AG09309 (cell line): ENCODE measurements at regions not wholly inside any gene's neighbourhood (a gene's known extent, or its start where the extent isn't known, plus 50 kb on each side); places are given as distances from the start of the nearest gene placed in this dataset.

Experiments
- DNase-seq: peaks from one replicate; pipeline ENCODE4 v3.0.0-alpha.2; 2010; ENCODE audit warnings: low read depth
- H3K4me3 ChIP-seq: 2 replicates; pipeline ENCODE4 v1.5.1; 2011; ENCODE audit warnings: mild to moderate bottlenecking, low read depth, low read length, moderate library complexity; ENCODE audit not compliant: control insufficient read depth
- CTCF ChIP-seq: IDR thresholded peaks from 2 replicates; pipeline ENCODE4 v1.5.1; 2011; ENCODE audit warnings: mild to moderate bottlenecking, low read depth, low read length, inconsistent platforms; ENCODE audit not compliant: insufficient read depth, control insufficient read depth; ENCODE audit errors: missing control alignments

GRCh38 chr5:69032009-69032408 is 61.8 kb upstream of the SLC30A5 start:
- no peak for TF ChIP-seq CTCF
- H3K4me3 ChIP-seq: no peak overlapping the region
- DNase-seq: no peak

GRCh38 chr5:69033690-69034089 is 60.1 kb upstream of the SLC30A5 start:
- no peak overlapping the region for H3K4me3 ChIP-seq
- TF ChIP-seq CTCF: no peak
- DNase-seq: no peak

- TF ChIP-seq CTCF: no peak
- no peak for DNase-seq
- no peak overlapping the region for H3K4me3 ChIP-seq
These were observed 58.9 kb upstream of the SLC30A5 start for GRCh38 chr5:69034898-69035297.

- no peak for TF ChIP-seq CTCF
- no peak overlapping the region for H3K4me3 ChIP-seq
- DNase-seq: no peak
These were observed 58.1 kb upstream of the SLC30A5 start for GRCh38 chr5:69035665-69036064.

- no peak for DNase-seq
- no peak for TF ChIP-seq CTCF
- no peak overlapping the region for H3K4me3 ChIP-seq
These were observed 55.3 kb upstream of the SLC30A5 start for GRCh38 chr5:69038539-69038938.

- no peak for DNase-seq
- H3K4me3 ChIP-seq: no peak overlapping the region
- TF ChIP-seq CTCF: no peak
These were observed 54.0 kb upstream of the SLC30A5 start for GRCh38 chr5:69039829-69040228.

GRCh38 chr5:69042500-69042899 is 51.3 kb upstream of the SLC30A5 start:
- TF ChIP-seq CTCF: no peak
- H3K4me3 ChIP-seq: no peak overlapping the region
- no peak for DNase-seq
